GM12878 (cell line): ENCODE measurements at regions not wholly inside any gene's neighbourhood (a gene's known extent, or its start where the extent isn't known, plus 50 kb on each side); places are given as distances from the start of the nearest gene placed in this dataset.

Experiments used
- CREB1 ChIP-seq: IDR thresholded peaks from 2 replicates; pipeline ENCODE4 v1.6.1; 2012; ENCODE audit warnings: low read depth, mild to moderate bottlenecking, inconsistent platforms
- EP300 ChIP-seq, 2 experiments: fragments of 150-350 bp in 1 of 2; IDR thresholded peaks; 2 replicates each; pipeline ENCODE4 v1.6.1; 2011 to 2012; ENCODE audit warnings: low read depth in 2 of 2, low read length in 2 of 2, borderline replicate concordance in 1 of 2, improper control_type of control experiment in 1 of 2, inconsistent platforms in 1 of 2; ENCODE audit not compliant: control insufficient read depth in 1 of 2
- POLR2A ChIP-seq: IDR thresholded peaks from 2 replicates; pipeline ENCODE4 v1.6.1; 2011; ENCODE audit warnings: low read depth, mild to moderate bottlenecking, low read length
- RFX5 ChIP-seq: IDR thresholded peaks from 2 replicates; pipeline ENCODE4 v1.6.1; 2011; ENCODE audit warnings: low read depth, low read length, improper control_type of control experiment
- ZNF274 ChIP-seq: IDR thresholded peaks from one replicate; pipeline ENCODE4 v1.8.0; 2011; ENCODE audit not compliant: insufficient read length, insufficient read depth
- TF ChIP-seq, protein P1 (sequence below), 3 experiments: IDR thresholded peaks in 2 of 3; conservative IDR thresholded peaks in 1 of 3; 2 replicates each; pipeline ENCODE4 v1.5.1; 2011; ENCODE audit warnings: low read depth in 3 of 3, low read length in 3 of 3, mild to moderate bottlenecking in 3 of 3, control low read depth in 2 of 3, moderate library complexity in 2 of 3, inconsistent platforms in 1 of 3, mixed read lengths in 1 of 3; ENCODE audit not compliant: control insufficient read depth in 2 of 3, insufficient read depth in 1 of 3; ENCODE audit errors: extremely low read depth in 1 of 3
- TF ChIP-seq, protein P2 (sequence below): IDR thresholded peaks from 2 replicates; pipeline ENCODE4 v1.6.1; 2012; ENCODE audit warnings: low read depth, low read length, improper control_type of control experiment

DNA sequence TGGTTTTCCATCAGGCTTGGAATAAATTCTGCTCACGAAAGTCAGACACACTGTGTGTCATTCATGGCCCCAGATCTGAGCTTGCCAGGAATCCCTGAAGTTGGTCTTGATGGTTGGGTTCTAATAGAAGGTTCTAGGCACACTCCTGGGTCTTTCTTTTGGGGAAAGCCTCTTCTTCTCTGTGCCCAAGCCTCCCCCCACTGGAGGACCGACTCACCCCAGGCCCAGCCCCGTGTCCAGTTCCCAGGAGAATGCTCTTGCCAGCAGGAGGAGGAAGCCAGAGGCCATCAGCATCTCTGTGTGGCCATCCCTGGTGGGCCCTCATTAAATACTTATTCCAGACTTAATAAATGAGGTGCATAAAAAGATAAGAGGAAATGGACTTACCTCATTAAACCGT, 548.0 kb downstream of the TCERG1L start:
- TF ChIP-seq, protein P1, sequence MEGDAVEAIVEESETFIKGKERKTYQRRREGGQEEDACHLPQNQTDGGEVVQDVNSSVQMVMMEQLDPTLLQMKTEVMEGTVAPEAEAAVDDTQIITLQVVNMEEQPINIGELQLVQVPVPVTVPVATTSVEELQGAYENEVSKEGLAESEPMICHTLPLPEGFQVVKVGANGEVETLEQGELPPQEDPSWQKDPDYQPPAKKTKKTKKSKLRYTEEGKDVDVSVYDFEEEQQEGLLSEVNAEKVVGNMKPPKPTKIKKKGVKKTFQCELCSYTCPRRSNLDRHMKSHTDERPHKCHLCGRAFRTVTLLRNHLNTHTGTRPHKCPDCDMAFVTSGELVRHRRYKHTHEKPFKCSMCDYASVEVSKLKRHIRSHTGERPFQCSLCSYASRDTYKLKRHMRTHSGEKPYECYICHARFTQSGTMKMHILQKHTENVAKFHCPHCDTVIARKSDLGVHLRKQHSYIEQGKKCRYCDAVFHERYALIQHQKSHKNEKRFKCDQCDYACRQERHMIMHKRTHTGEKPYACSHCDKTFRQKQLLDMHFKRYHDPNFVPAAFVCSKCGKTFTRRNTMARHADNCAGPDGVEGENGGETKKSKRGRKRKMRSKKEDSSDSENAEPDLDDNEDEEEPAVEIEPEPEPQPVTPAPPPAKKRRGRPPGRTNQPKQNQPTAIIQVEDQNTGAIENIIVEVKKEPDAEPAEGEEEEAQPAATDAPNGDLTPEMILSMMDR (IDR thresholded peaks at IDR 0.05 in 2 of 3, conservative IDR thresholded peaks at IDR 0.05 in 1 of 3; ENCODE audit: control insufficient read depth in 2 of 3, extremely low read depth in 1 of 3, insufficient read depth in 1 of 3, low read depth in 3 of 3, low read length in 3 of 3) = no peak
- TF ChIP-seq EP300 (IDR thresholded peaks at IDR 0.05; ENCODE audit: borderline replicate concordance in 1 of 2, control insufficient read depth in 1 of 2, low read depth in 2 of 2, low read length in 2 of 2) (no peak), RFX5 (no peak), POLR2A (no peak), CREB1 (no peak), ZNF274 (no peak)
- TF ChIP-seq, protein P2, sequence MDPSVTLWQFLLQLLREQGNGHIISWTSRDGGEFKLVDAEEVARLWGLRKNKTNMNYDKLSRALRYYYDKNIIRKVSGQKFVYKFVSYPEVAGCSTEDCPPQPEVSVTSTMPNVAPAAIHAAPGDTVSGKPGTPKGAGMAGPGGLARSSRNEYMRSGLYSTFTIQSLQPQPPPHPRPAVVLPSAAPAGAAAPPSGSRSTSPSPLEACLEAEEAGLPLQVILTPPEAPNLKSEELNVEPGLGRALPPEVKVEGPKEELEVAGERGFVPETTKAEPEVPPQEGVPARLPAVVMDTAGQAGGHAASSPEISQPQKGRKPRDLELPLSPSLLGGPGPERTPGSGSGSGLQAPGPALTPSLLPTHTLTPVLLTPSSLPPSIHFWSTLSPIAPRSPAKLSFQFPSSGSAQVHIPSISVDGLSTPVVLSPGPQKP = no peak
